Neuron (in vitro differentiated cells): ENCODE measurements at regions not wholly inside any gene's neighbourhood (a gene's known extent, or its start where the extent isn't known, plus 50 kb on each side); places are given as distances from the start of the nearest gene placed in this dataset.

Experiments
- H2AFZ ChIP-seq: one replicate; pipeline ENCODE4 v1.6.1; 2013; ENCODE audit warnings: low read depth, mild to moderate bottlenecking, inconsistent platforms, low read length, moderate library complexity
- H3K27me3 ChIP-seq: one replicate; pipeline ENCODE4 v1.6.1; 2013; ENCODE audit warnings: low read length; ENCODE audit not compliant: insufficient read depth
- H3K36me3 ChIP-seq: one replicate; pipeline ENCODE4 v1.6.1; 2013; ENCODE audit warnings: low read length; ENCODE audit not compliant: insufficient read depth
- H3K4me1 ChIP-seq: one replicate; pipeline ENCODE4 v1.6.1; 2013; ENCODE audit warnings: low read length; ENCODE audit not compliant: insufficient read depth
- H3K4me3 ChIP-seq: 2 replicates; pipeline ENCODE4 v1.5.1; 2013; ENCODE audit warnings: mild to moderate bottlenecking, low read length, moderate library complexity
- H3K9me3 ChIP-seq: one replicate; pipeline ENCODE4 v1.6.1; 2013; ENCODE audit warnings: low read length

GRCh38 chr4:119729835-119730670 is 101.4 kb upstream of the PDE5A start:
- no peak overlapping the region for H3K4me3 ChIP-seq
- H3K9me3 ChIP-seq, result no peaks in the 10 kb centered on the region
- no peaks in the 10 kb centered on the region for H3K4me1 ChIP-seq
- H2AFZ ChIP-seq, result no peak overlapping the region
- no peaks in the 10 kb centered on the region for H3K36me3 ChIP-seq
- no peaks in the 10 kb centered on the region for H3K27me3 ChIP-seq

DNA sequence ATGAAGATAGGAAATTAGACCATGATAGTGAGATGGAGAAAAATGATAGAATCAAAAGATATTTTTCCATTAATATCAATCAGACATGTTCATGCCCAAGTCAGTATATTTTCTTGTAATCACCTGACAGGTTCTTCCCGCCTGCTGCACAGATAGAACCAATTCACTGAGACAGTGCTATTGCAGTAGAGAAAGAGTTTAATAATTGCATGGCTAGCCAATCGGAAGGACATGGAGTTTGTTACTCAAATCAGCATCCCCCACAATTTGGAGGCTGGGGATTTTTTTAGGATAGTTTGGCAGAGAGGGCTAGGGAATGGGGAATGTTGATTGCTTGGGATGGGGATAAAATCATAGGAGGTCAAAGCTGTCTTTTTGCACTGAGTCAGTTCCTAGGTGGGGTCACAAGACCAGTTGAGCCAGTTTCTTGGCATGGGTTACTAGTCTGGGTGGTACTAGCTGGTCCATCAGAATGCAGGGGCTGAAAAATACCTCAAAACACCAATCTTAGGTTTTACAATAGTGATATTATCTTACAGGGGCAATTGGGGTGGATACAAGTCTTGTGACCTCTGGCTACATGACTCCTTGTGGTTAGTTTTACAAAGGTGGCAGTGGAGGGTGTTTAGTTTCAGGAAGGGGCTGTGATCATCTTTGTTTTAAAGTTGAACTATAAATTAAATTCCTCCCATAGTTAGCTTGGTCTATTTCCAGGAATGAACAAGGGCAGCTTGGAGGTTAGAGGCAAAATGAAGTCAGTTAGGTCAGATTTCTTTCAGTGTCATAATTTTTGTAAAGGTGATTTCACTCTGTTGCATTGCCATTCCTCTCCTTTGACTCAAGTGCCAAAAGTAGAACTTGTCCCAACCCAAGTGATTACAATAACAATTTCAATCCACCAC is 100.3 kb upstream of the PDE5A start:
- H3K36me3 ChIP-seq, result no peaks in the 10 kb centered on the region
- H2AFZ ChIP-seq, result no peak overlapping the region
- no peak overlapping the region for H3K4me3 ChIP-seq
- H3K4me1 ChIP-seq, result no peaks in the 10 kb centered on the region
- H3K9me3 ChIP-seq, result no peaks in the 10 kb centered on the region
- no peaks in the 10 kb centered on the region for H3K27me3 ChIP-seq

- H3K9me3 ChIP-seq, result no peaks in the 10 kb centered on the region
- no peak overlapping the region for H2AFZ ChIP-seq
- no peaks in the 10 kb centered on the region for H3K4me1 ChIP-seq
- H3K27me3 ChIP-seq, result no peaks in the 10 kb centered on the region
- H3K4me3 ChIP-seq, result no peak overlapping the region
- H3K36me3 ChIP-seq, result no peaks in the 10 kb centered on the region
Measured at GRCh38 chr4:119728185-119728584, 99.6 kb upstream of the PDE5A start.

GRCh38 chr4:119726505-119726904 is 97.9 kb upstream of the PDE5A start:
- Histone ChIP-seq H3K9me3 (no peaks in the 10 kb centered on the region), H3K4me3 (no peak overlapping the region), H3K4me1 (no peaks in the 10 kb centered on the region), H3K27me3 (no peaks in the 10 kb centered on the region), H3K36me3 (no peaks in the 10 kb centered on the region), H2AFZ (no peak overlapping the region)

- no peaks in the 10 kb centered on the region for H3K27me3 ChIP-seq
- H3K4me1 ChIP-seq, result no peaks in the 10 kb centered on the region
- no peak overlapping the region for H3K4me3 ChIP-seq
- no peak overlapping the region for H2AFZ ChIP-seq
- no peaks in the 10 kb centered on the region for H3K36me3 ChIP-seq
- no peaks in the 10 kb centered on the region for H3K9me3 ChIP-seq
Measured at GRCh38 chr4:119725688-119726330, 97.2 kb upstream of the PDE5A start.

DNA sequence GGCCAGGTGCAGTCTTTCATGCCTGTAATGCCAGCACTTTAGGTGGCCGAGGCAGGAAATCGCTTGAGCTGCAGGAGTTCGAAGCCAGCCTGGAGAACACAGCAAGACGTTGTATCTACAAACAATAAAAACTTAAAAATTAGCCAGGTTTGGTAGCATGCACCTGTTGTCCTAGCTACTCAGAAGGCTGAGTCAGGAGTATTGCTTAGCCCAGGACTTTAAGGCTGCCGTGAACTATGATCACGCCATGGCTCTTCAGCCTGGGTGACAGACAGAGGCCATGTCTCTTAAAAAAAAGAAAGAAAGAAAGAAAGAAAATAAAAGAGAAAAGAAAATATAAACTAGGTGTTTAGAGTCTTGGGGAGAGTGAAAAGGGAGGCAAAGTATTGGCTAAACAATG is 96.4 kb upstream of the PDE5A start:
- Histone ChIP-seq H3K9me3 (no peaks in the 10 kb centered on the region), H2AFZ (no peak overlapping the region)

GRCh38 chr4:119722670-119723069 is 94.1 kb upstream of the PDE5A start:
- H3K4me3 ChIP-seq, result no peak overlapping the region
- H3K4me1 ChIP-seq, result no peaks in the 10 kb centered on the region
- H3K9me3 ChIP-seq, result no peaks in the 10 kb centered on the region
- H2AFZ ChIP-seq, result no peak overlapping the region
- H3K27me3 ChIP-seq, result no peaks in the 10 kb centered on the region
- H3K36me3 ChIP-seq, result no peaks in the 10 kb centered on the region

More for the DNA sequence above, 96.4 kb upstream of the PDE5A start:
- Histone ChIP-seq H3K4me1 (no peaks in the 10 kb centered on the region), H3K36me3 (no peaks in the 10 kb centered on the region), H3K27me3 (no peaks in the 10 kb centered on the region), H3K4me3 (no peak overlapping the region)

- no peaks in the 10 kb centered on the region for H3K27me3 ChIP-seq
- H3K4me3 ChIP-seq, result no peak overlapping the region
- no peak overlapping the region for H2AFZ ChIP-seq
- no peaks in the 10 kb centered on the region for H3K9me3 ChIP-seq
- no peaks in the 10 kb centered on the region for H3K4me1 ChIP-seq
- H3K36me3 ChIP-seq, result no peaks in the 10 kb centered on the region
Measured at GRCh38 chr4:119721878-119722277, 93.3 kb upstream of the PDE5A start.

DNA sequence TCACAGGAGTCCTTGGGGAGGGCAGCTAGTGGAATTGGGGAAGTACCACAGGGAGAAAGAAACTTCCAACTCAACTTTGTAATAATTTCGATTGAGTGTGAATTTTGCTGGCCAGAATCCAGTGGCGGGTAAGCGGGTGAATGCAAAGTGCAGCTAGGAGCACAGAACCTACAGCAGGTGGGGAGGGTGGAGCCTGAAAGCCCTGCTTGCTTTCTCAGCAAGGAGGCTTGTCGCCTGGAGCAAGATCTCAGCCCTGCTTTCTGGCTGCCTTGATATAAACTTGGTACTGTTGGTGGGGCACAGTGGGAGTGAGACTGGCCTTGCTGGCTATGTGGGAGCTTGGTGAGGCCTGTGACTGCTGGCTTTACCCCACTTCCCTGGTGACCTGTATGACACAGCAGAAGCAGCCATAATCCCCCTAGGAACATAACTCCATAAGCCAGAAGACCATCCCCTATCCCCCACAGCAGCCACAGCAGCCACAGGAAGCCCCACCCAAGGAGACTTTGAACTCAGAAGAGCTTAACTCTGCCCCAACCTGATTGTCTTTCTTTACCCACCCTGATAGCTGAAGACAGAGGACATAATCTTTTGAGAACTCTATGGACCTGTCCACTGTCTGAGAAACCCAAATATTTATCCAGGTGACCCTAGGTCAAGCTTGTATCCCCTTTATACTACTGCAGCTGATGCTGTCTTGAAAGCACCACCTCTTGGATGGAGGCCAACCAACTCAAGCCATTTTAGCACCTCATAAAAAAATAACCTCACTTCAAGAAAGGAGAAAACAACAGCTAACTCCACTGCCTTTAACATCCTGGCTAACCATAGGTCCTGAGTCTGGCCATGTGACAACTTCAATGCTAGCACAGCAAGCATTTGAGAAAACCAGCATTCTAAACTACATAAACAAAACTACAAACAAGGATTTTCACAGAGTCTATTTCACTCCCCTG is 87.2 kb upstream of the PDE5A start:
- Histone ChIP-seq H3K9me3 (no peaks in the 10 kb centered on the region), H2AFZ (no peak overlapping the region), H3K36me3 (no peaks in the 10 kb centered on the region), H3K27me3 (no peaks in the 10 kb centered on the region), H3K4me1 (no peaks in the 10 kb centered on the region), H3K4me3 (no peak overlapping the region)

DNA sequence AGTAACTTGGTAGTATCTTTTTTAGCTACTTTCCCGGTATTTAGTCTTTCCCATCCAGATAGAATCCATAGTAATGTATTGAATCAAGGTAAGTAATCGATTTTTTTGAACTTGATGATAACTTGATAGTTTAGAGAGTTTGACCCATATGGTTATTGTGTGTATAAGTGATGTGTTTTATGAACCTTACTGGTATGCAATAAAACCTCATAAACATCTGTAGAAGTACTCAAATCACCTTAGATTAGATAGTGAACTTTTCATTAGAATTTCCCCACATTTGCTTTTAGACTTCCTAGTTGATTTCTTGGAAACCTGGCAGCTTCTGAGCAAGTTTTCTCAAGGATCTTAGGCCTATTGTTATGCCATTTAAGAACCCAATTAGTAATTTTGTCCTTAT is 80.8 kb upstream of the PDE5A start:
- H3K27me3 ChIP-seq, result no peaks in the 10 kb centered on the region

GRCh38 chr4:119707336-119707735 is 78.7 kb upstream of the PDE5A start:
- no peaks in the 10 kb centered on the region for H3K9me3 ChIP-seq
- H2AFZ ChIP-seq, result no peak overlapping the region
- H3K4me3 ChIP-seq, result no peak overlapping the region
- no peaks in the 10 kb centered on the region for H3K4me1 ChIP-seq
- H3K36me3 ChIP-seq, result no peaks in the 10 kb centered on the region
- no peaks in the 10 kb centered on the region for H3K27me3 ChIP-seq

More for the DNA sequence above, 80.8 kb upstream of the PDE5A start:
- no peaks in the 10 kb centered on the region for H3K9me3 ChIP-seq
- no peak overlapping the region for H2AFZ ChIP-seq
- H3K4me1 ChIP-seq, result no peaks in the 10 kb centered on the region
- no peaks in the 10 kb centered on the region for H3K36me3 ChIP-seq
- no peak overlapping the region for H3K4me3 ChIP-seq

GRCh38 chr4:119706804-119707203 is 78.2 kb upstream of the PDE5A start:
- H3K36me3 ChIP-seq, result no peaks in the 10 kb centered on the region
- H2AFZ ChIP-seq, result no peak overlapping the region
- H3K9me3 ChIP-seq, result no peaks in the 10 kb centered on the region
- no peaks in the 10 kb centered on the region for H3K4me1 ChIP-seq
- H3K4me3 ChIP-seq, result no peak overlapping the region
- no peaks in the 10 kb centered on the region for H3K27me3 ChIP-seq
